GM10266 (cell line): ENCODE measurements at regions not wholly inside any gene's neighbourhood (a gene's known extent, or its start where the extent isn't known, plus 50 kb on each side); places are given as distances from the start of the nearest gene placed in this dataset.

Experiments
- DNase-seq: peaks from one replicate; pipeline ENCODE4 v3.0.0; 2012; ENCODE audit errors: extremely low spot score
- TF ChIP-seq, protein P1 (sequence below): IDR thresholded peaks from 2 replicates; pipeline ENCODE4 v1.5.1; 2012; ENCODE audit warnings: mild to moderate bottlenecking, low read depth; ENCODE audit not compliant: control insufficient read depth, insufficient read depth; ENCODE audit errors: missing control alignments

DNA sequence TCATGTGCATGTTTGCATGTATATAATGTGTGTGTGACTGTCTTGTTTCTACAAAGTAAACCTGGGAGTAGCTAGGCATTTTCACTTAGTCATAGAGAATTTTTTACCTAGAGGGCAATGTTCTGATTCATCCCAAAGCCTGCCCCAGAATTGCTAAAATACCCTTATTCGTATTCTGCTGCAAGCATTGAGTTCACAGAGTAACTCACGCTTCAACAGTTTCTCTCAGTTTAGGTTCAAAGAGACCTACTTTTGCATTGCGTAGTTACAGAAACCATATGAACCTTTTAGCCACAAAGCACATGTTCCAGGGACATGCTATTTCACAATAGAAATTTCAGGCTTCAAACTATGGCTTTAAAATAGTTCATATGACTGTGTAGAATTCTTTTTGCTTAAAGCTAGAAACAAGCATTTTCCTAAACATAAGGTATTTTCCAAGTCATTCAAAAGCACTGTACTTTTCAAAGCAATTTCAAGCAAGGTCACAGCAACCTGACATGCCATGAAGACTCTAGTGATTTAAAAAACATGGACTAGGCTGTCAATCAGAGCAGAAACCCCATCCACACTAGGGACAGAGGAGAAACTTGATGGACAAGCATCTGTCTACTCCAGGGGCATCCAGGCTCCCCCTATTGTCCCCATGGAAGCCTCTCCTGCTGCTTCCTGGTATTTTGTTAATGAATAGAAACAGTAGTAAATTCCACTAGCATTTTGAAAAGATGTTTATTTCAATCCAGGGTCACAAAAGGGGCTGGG is 81.5 kb upstream of the MAPK10 start:
- TF ChIP-seq, protein P1, sequence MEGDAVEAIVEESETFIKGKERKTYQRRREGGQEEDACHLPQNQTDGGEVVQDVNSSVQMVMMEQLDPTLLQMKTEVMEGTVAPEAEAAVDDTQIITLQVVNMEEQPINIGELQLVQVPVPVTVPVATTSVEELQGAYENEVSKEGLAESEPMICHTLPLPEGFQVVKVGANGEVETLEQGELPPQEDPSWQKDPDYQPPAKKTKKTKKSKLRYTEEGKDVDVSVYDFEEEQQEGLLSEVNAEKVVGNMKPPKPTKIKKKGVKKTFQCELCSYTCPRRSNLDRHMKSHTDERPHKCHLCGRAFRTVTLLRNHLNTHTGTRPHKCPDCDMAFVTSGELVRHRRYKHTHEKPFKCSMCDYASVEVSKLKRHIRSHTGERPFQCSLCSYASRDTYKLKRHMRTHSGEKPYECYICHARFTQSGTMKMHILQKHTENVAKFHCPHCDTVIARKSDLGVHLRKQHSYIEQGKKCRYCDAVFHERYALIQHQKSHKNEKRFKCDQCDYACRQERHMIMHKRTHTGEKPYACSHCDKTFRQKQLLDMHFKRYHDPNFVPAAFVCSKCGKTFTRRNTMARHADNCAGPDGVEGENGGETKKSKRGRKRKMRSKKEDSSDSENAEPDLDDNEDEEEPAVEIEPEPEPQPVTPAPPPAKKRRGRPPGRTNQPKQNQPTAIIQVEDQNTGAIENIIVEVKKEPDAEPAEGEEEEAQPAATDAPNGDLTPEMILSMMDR, result no peak
- DNase-seq, result peak; percentile 35

DNA sequence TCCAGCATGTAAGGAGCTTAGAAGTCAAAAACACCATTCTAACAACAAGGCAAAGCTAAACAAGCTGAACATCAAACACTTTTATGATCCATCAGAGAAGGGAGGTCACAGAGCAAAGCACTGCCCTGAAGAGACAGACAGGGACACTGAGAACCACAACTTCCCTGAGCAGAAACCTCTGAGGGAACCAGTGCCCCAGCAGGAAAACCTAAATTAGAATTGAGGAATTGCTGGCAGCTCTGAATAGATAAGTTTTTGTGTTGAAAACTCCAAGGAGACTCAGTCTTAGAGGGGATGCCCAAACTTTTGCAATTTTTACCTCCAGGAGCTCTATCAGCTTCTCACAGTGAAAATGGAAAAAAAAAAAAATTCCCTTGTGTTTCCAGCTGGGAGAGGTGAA is 83.0 kb upstream of the MAPK10 start:
- no peak for DNase-seq
- TF ChIP-seq, protein P1, result no peak

DNA sequence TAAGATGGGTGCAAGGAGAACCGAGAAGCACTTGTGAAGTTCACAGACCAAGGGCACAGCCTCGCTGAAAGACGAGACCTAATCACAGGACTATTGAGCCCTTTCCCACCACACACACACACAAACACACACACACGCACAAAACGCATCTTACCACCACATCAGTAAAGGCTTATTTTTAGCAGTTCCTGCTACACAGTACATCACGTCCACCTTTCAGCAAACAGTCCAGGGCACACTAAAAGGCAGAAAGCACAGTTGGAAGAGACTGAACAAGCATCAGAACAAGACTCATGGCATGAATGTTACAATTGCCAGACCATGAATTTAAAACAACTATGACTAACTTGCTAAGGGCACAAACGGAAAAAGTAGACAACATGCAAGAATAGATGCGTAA is 83.6 kb upstream of the MAPK10 start:
- TF ChIP-seq, protein P1, result no peak
- DNase-seq, result no peak

DNA sequence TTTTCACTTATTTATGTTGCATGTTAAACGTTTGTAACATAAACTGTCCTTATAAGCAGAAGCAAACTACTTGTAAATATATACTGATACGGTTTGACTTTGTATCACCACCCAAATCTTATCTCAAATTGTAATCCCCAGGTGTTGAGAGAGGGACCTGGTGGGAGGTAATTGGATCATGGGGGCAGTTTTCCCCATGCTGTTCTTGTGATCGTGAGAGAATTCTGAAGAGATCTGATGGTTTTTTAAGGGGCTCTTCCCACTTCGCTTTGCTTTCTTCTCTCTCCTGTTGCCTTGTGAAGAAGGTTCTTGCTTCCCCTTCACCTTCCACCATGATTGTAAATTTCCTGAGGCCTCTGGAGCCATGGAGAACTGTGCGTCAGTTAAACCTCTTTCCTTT is 87.1 kb upstream of the MAPK10 start:
- no peak for DNase-seq
- TF ChIP-seq, protein P1, result no peak

DNA sequence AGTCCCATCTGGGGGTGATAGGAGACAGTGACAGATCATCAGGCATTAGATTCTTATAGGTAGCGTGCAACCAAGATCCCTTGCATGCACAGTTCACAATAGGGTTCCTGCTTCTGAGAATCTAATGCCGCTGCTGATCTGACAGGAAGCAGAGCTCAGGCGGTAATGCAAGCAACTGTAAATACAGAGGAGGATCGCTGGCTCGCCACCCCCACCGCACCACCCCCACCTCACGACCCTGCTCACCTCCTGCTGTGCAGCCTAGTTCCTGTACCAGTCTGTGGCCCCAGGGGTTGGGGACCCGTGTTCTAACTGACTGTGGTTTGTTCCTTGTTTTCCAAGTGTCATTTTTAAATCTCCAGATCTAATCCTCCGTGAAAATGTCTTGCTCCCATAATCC is 89.0 kb upstream of the MAPK10 start:
- TF ChIP-seq, protein P1, result no peak
- no peak for DNase-seq

DNA sequence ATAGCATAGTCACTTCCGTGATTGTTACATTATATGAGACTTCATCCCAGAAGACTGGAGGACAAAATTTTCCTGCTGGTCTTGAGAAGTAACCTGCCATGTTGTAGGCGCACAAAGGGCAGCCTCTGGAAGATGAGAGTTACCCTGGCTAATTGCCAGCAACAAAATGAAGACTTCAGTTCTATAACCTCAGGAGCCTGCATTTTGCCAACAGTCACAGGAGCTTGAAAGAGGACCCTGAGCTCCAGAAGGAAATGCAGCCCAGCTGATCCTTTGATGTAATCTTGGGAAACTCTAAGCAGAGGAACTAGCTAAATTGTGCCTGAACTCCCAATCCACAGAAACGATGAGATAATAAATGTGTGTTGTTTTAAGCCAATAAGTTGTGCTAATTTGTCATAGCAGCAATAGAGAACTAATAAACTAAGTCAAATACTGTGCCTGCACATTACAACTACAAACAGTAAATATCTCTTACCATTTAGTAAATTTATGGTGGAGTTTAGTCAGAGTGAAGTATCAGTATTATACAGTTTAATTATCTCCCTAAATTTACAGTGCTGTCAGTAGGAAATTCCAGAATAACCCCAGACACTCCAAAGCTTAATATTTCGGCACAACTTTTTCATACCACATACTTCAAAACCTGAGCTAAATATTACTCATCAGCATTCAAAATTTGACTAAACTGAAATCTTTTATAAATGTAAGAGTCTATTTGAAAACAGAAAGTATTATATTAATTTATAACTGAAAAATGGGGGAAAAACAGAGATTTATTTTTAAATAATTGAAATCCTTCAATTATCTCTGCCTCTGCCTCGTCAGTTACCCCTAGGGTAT is 90.1 kb upstream of the MAPK10 start:
- DNase-seq, result no peak
- TF ChIP-seq, protein P1, result no peak

DNA sequence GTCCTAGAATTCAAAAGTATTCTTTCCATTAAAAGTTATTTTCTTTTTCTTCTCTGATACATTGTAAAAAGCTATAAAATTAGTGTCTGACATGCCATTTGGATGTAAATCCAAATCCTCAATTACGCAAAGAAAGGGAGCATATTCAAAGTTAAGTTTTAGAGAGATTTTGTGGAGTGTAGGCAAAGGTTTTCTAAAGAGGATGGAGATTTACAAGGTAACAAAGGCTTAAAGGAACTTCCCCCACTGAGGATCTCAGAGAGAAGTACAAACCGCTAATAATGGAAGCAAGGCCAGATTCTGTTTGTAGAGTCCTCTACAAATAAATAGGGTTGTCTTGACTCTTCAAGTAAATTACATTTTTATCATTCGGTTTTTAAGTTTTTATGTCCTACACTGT is 91.0 kb upstream of the MAPK10 start:
- TF ChIP-seq, protein P1, result no peak
- no peak for DNase-seq
